ENCODE measurements at regions not wholly inside any gene's neighbourhood (a gene's known extent, or its start where the extent isn't known, plus 50 kb on each side); places are given as distances from the start of the nearest gene placed in this dataset.

GRCh38 chr5:173395257-173395932, 67.2 kb upstream of the STC2 start:
- WGBS, 2 experiments (ENCODE audit: extremely low coverage in 1 of 2, insufficient coverage in 1 of 2, insufficient read length in 1 of 2, insufficient replicate concordance in 2 of 2, low coverage in 1 of 2, low lambda C conversion rate in 2 of 2, missing lambda C conversion rate in 1 of 2): 92% methylated on average over 6 of the region's 6 CpGs; no CpG with 5 or more reads in 1 of the 2 experiments

More at GRCh38 chr5:173395257-173395932, 67.2 kb upstream of the STC2 start:
- H2BK120ac ChIP-seq (replicated peaks; ENCODE audit: low read depth, low read length): no peak overlapping the region
- H3K18ac ChIP-seq (ENCODE audit: extremely low read depth, low read length): no peak overlapping the region
- no peak overlapping the region for H3K4me3 ChIP-seq (ENCODE audit: extremely low read depth in 1 of 4, insufficient read depth in 2 of 4, low read depth in 3 of 4, low read length in 4 of 4)
- no peak overlapping the region for H2AFZ ChIP-seq (ENCODE audit: low read length)
- no peak overlapping the region for H2BK20ac ChIP-seq (ENCODE audit: low read length)
- no peak overlapping the region for H3K27ac ChIP-seq (ENCODE audit: low read depth, low read length)
- no peak overlapping the region for H2BK12ac ChIP-seq (ENCODE audit: low read depth, low read length)
- CTCF ChIA-PET (ENCODE audit: partially characterized antibody): interaction anchor here (0.7 to 5.0 kb wide), 25 partner anchors 13 to 681 kb away, joined by 3 to 33 read pairs (median 4); no protein-coding TSS in a partner anchor
- H3K14ac ChIP-seq (ENCODE audit: insufficient read length): no peak overlapping the region
- no peak overlapping the region for H4K5ac ChIP-seq (ENCODE audit: insufficient read length, low read depth, low read length)
- H3K4ac ChIP-seq (replicated peaks; ENCODE audit: insufficient read length, low read depth, low read length): no peak overlapping the region
- POLR2A ChIA-PET (ENCODE audit: partially characterized antibody): no interaction called here
- FAIRE-seq (no peak), DNase-seq (ENCODE audit: low read depth in 1 of 2, low spot score in 2 of 2) (no peak)
- H3K4me1 ChIP-seq (replicated peaks in 1 of 4; ENCODE audit: control insufficient read depth in 3 of 4, insufficient read depth in 4 of 4, low read length in 3 of 4): no peaks in the 10 kb centered on the region
- H3K36me3 ChIP-seq (ENCODE audit: control insufficient read depth in 2 of 4, insufficient read depth in 4 of 4, low read length in 3 of 4): no peaks in the 10 kb centered on the region
- no peak overlapping the region for H2AK5ac ChIP-seq (ENCODE audit: low read depth, low read length)
- no peak overlapping the region for H2BK15ac ChIP-seq (ENCODE audit: low read length)
- no peak overlapping the region for H4K8ac ChIP-seq (ENCODE audit: extremely low read depth, insufficient read depth, low read length)
- H3K9ac ChIP-seq (replicated peaks in 1 of 4; ENCODE audit: extremely low read depth in 1 of 4, low read depth in 3 of 4, low read length in 3 of 4): no peak overlapping the region
- H3K56ac ChIP-seq (replicated peaks; ENCODE audit: insufficient read length, low read depth, low read length): no peak overlapping the region
- no peak overlapping the region for H3K23ac ChIP-seq (ENCODE audit: insufficient read length)
- peaks cover 0 to 1% (median 0%) of the 10 kb centered on the region in 4 experiments; a peak in 1 of 7 replicates for H3K27me3 ChIP-seq (replicated peaks in 1 of 4; ENCODE audit: control insufficient read depth in 3 of 4, extremely low read depth in 1 of 4, insufficient read depth in 3 of 4, low read length in 3 of 4)
- no peaks in the 10 kb centered on the region for H3K79me2 ChIP-seq (ENCODE audit: control insufficient read depth in 1 of 2, insufficient read depth in 2 of 2, low read length in 2 of 2)
- no peak overlapping the region for H3K4me2 ChIP-seq (ENCODE audit: insufficient read depth in 1 of 2, low read depth in 2 of 2, low read length in 2 of 2)
- TF ChIP-seq CTCF (IDR thresholded peaks at IDR 0.05; ENCODE audit: control extremely low read depth in 1 of 3, insufficient read depth in 1 of 3, low read depth in 1 of 3, low read length in 3 of 3) (peak; percentile 46), RAD21 (IDR thresholded peaks at IDR 0.05 in 1 of 2, conservative IDR thresholded peaks at IDR 0.05 in 1 of 2; ENCODE audit: low read depth in 2 of 2, low read length in 2 of 2) (peak; percentile 16 to 42; a peak in 3 of 4 replicates), ZNF274 (IDR thresholded peaks at IDR 0.05; ENCODE audit: borderline replicate concordance, extremely low read depth, low read length) (no peak)
- no peaks in the 10 kb centered on the region for H3K23me2 ChIP-seq (ENCODE audit: low read depth, low read length)
- H4K20me1 ChIP-seq (replicated peaks in 1 of 2; ENCODE audit: control insufficient read depth in 1 of 2, insufficient read depth in 2 of 2, low read length in 2 of 2): no peaks in the 10 kb centered on the region
- no peak overlapping the region for H2BK5ac ChIP-seq (ENCODE audit: low read depth, low read length)
- no peaks in the 10 kb centered on the region for H3K79me1 ChIP-seq (ENCODE audit: low read depth, low read length)
- 0 out of 4 replicates have a peak, but pooled peaks cover 0 to 5% of the 10 kb centered on the region in 2 experiments for H3K9me3 ChIP-seq (ENCODE audit: insufficient read depth in 2 of 2, low read depth in 1 of 2, low read length in 1 of 2)
- H4K91ac ChIP-seq (replicated peaks; ENCODE audit: insufficient read length, low read length): no peak overlapping the region

Data from H1 (cell line).